Heart left ventricle (tissue), 13 donors: ENCODE measurements at regions not wholly inside any gene's neighbourhood (a gene's known extent, or its start where the extent isn't known, plus 50 kb on each side); places are given as distances from the start of the nearest gene placed in this dataset.

Source experiments
- POLR2A ChIP-seq, 2 donors: fragments of 450-650 bp; IDR thresholded peaks; one replicate each; pipeline ENCODE4 v1.6.1; 2017; ENCODE audit warnings: antibody characterized with exemption in 2 of 2, mild to moderate bottlenecking in 2 of 2, moderate library complexity in 2 of 2
- TF ChIP-seq, protein P1 (sequence below), 12 donors: fragments of 200-600 bp; sonication (generic) in 4 of 12; IDR thresholded peaks; one replicate each; pipeline versions ENCODE4 v1.5.0 to v1.8.0; 2018 to 2022; ENCODE audit warnings: antibody characterized with exemption in 12 of 12, mild to moderate bottlenecking in 5 of 12
- donor health status: ischemic (EF 13 %, LVEDD 7.1; RV severe dilation, severe dysfunction).
- donor health status: DM: no; HTN: yes; CAD: no.
- donor health status: DM: no; HTN: no; CAD: no.
- donor health status: ischemic (EF 25% LVEDD 6.9; RV normal size, moderate dysfunction).
- donor health status: ischemic (EF 25% LVEDD 5.7; RV mildly dilated, moderate dysfunction).
- donor health status: ischemic (EF 35%, LVEDD 5.7; RV mildly dilated, moderate dysfunction).
- donor health status: nonischemic (EF 11% LVEDD 7.7; RV severe dilation, severe dysfunction).
- donor health status: DM: yes; HTN: yes; CAD: no.
- donor health status: PGD.
- donor health status: ischemic (EF 29% LVEDD 5.4; RV normal size, mild dysfunction).
- donor health status: nonischemic (EF 23%, LVEDD 6.1; RV moderate dilation, normal function).

DNA sequence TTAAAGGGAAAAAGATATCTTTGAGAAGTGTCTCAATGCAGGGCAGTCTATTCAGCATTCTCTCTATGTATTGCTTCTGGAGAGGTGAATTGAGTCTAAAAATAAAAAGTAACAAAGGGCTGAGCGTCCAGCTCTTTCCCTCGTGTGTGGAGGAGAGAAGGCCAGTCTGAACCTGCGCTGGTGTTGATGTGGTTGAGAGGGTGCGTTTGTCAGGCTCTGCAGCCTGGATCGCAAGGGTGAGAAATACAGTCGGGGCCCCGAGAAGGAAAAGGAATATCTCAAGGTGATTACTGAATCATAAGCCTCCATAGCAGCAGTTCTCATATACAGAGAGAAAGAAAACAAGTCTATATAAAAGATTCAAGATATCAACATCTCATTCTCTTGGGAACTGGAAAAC, 494.1 kb upstream of the MDFIC2 start:
- TF ChIP-seq, protein P1, sequence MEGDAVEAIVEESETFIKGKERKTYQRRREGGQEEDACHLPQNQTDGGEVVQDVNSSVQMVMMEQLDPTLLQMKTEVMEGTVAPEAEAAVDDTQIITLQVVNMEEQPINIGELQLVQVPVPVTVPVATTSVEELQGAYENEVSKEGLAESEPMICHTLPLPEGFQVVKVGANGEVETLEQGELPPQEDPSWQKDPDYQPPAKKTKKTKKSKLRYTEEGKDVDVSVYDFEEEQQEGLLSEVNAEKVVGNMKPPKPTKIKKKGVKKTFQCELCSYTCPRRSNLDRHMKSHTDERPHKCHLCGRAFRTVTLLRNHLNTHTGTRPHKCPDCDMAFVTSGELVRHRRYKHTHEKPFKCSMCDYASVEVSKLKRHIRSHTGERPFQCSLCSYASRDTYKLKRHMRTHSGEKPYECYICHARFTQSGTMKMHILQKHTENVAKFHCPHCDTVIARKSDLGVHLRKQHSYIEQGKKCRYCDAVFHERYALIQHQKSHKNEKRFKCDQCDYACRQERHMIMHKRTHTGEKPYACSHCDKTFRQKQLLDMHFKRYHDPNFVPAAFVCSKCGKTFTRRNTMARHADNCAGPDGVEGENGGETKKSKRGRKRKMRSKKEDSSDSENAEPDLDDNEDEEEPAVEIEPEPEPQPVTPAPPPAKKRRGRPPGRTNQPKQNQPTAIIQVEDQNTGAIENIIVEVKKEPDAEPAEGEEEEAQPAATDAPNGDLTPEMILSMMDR (IDR thresholded peaks at IDR 0.05): no peak
- TF ChIP-seq POLR2A (IDR thresholded peaks at IDR 0.05): no peak
